ENCODE measurements at regions not wholly inside any gene's neighbourhood (a gene's known extent, or its start where the extent isn't known, plus 50 kb on each side); places are given as distances from the start of the nearest gene placed in this dataset.

DNA sequence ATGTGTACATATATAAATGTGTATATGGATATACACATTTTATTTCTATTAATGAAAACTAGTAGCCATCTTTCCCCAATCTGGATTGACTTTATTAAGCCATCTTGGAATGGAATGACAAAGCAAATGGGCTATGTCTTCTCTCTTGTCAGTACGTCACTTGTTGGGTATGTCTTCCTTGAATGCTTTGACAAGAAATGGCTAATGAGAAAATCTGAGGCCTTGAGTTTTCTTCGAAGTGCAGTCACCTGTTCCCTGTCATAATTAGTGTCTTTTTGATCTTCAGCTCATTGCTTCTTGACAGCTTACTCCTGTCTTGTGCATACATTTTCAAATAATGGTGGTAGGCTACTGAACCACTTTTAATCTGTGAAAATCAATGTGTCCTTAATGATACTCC lies 243.2 kb upstream of the RGMB start:
- TF ChIP-seq ZNF555 (tag by site-specific recombination; conservative IDR thresholded peaks at IDR 0.05) (no peak), ZNF560 (tag by site-specific recombination; IDR thresholded peaks at IDR 0.05; ENCODE audit: borderline replicate concordance) (no peak), ZNF433 (tag by site-specific recombination; IDR thresholded peaks at IDR 0.05; ENCODE audit: low read depth) (no peak), TCF7L2 (IDR thresholded peaks at IDR 0.05; ENCODE audit: borderline replicate concordance, low read depth, low read length) (no peak), ZNF830 (tag by site-specific recombination; IDR thresholded peaks at IDR 0.05; ENCODE audit: low read depth) (no peak), BCL11A (tag by site-specific recombination; IDR thresholded peaks at IDR 0.05; ENCODE audit: low read depth) (no peak), IKZF3 (tag by site-specific recombination; IDR thresholded peaks at IDR 0.05) (no peak), ZNF350 (tag by site-specific recombination; IDR thresholded peaks at IDR 0.05) (no peak), BCL11B (tag by site-specific recombination; IDR thresholded peaks at IDR 0.05; ENCODE audit: low read depth) (no peak), GFI1B (tag by site-specific recombination; IDR thresholded peaks at IDR 0.05) (no peak), ZNF366 (tag by site-specific recombination; conservative IDR thresholded peaks at IDR 0.05) (no peak)
- TF ChIP-seq, protein P1, sequence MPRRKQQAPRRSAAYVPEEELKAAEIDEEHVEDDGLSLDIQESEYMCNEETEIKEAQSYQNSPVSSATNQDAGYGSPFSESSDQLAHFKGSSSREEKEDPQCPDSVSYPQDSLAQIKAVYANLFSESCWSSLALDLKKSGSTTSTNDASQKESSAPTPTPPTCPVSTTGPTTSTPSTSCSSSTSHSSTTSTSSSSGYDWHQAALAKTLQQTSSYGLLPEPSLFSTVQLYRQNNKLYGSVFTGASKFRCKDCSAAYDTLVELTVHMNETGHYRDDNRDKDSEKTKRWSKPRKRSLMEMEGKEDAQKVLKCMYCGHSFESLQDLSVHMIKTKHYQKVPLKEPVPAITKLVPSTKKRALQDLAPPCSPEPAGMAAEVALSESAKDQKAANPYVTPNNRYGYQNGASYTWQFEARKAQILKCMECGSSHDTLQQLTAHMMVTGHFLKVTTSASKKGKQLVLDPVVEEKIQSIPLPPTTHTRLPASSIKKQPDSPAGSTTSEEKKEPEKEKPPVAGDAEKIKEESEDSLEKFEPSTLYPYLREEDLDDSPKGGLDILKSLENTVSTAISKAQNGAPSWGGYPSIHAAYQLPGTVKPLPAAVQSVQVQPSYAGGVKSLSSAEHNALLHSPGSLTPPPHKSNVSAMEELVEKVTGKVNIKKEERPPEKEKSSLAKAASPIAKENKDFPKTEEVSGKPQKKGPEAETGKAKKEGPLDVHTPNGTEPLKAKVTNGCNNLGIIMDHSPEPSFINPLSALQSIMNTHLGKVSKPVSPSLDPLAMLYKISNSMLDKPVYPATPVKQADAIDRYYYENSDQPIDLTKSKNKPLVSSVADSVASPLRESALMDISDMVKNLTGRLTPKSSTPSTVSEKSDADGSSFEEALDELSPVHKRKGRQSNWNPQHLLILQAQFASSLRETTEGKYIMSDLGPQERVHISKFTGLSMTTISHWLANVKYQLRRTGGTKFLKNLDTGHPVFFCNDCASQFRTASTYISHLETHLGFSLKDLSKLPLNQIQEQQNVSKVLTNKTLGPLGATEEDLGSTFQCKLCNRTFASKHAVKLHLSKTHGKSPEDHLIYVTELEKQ (tag by site-specific recombination; IDR thresholded peaks at IDR 0.05; ENCODE audit: borderline replicate concordance): no peak
- TF ChIP-seq, protein P2, sequence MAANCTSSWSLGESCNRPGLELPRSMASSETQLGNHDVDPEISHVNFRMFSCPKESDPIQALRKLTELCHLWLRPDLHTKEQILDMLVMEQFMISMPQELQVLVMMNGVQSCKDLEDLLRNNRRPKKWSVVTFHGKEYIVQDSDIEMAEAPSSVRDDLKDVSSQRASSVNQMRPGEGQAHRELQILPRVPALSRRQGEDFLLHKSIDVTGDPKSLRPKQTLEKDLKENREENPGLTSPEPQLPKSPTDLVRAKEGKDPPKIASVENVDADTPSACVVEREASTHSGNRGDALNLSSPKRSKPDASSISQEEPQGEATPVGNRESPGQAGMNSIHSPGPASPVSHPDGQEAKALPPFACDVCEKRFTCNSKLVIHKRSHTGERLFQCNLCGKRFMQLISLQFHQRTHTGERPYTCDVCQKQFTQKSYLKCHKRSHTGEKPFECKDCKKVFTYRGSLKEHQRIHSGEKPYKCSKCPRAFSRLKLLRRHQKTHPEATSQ (tag by site-specific recombination; IDR thresholded peaks at IDR 0.05): no peak
- TF ChIP-seq, protein P3, sequence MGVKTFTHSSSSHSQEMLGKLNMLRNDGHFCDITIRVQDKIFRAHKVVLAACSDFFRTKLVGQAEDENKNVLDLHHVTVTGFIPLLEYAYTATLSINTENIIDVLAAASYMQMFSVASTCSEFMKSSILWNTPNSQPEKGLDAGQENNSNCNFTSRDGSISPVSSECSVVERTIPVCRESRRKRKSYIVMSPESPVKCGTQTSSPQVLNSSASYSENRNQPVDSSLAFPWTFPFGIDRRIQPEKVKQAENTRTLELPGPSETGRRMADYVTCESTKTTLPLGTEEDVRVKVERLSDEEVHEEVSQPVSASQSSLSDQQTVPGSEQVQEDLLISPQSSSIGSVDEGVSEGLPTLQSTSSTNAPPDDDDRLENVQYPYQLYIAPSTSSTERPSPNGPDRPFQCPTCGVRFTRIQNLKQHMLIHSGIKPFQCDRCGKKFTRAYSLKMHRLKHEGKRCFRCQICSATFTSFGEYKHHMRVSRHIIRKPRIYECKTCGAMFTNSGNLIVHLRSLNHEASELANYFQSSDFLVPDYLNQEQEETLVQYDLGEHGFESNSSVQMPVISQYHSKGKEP (tag by site-specific recombination; IDR thresholded peaks at IDR 0.05): no peak
- TF ChIP-seq, protein P4, sequence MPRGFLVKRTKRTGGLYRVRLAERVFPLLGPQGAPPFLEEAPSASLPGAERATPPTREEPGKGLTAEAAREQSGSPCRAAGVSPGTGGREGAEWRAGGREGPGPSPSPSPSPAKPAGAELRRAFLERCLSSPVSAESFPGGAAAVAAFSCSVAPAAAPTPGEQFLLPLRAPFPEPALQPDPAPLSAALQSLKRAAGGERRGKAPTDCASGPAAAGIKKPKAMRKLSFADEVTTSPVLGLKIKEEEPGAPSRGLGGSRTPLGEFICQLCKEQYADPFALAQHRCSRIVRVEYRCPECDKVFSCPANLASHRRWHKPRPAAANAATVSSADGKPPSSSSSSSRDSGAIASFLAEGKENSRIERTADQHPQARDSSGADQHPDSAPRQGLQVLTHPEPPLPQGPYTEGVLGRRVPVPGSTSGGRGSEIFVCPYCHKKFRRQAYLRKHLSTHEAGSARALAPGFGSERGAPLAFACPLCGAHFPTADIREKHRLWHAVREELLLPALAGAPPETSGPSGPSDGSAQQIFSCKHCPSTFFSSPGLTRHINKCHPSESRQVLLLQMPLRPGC (tag by site-specific recombination; IDR thresholded peaks at IDR 0.05): no peak
- Histone ChIP-seq H3K27ac (ENCODE audit: extremely low read depth, low read depth, low read length) (no peak overlapping the region), H3K36me3 (ENCODE audit: control insufficient read depth in 2 of 2, insufficient read depth in 1 of 2, low read length in 2 of 2) (no peaks in the 10 kb centered on the region), H3K4me3 (ENCODE audit: low read depth, low read length) (no peak overlapping the region), H3K9me3 (ENCODE audit: control insufficient read depth, insufficient read depth, low read depth, low read length) (no peaks in the 10 kb centered on the region), H3K4me1 (ENCODE audit: control insufficient read depth, insufficient read depth, low read length) (no peaks in the 10 kb centered on the region)
- ChIA-PET POLR2A (no interaction called here), CTCF (no interaction called here)

DNA sequence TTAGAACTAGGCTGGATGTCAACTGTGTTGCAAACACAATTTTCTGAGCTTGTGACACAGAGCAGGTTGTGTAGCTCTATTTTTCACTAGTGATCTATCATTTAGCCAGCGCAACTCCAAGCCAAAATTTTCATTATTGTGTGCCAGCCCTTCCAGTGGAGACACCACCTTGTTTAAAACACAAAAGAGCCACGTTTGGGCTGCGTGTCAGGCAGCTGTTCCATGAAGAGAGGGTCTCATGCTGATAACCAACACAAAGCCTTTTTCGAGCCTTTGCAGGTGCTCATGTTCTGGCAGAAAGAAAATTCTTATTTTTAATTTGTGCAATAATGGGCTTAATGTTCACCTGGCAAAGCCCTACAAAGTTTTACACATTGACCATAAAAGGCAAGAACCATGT lies 237.6 kb upstream of the RGMB start:
- TF ChIP-seq ZNF677 (tag by site-specific recombination; IDR thresholded peaks at IDR 0.05) (no peak), ZNF555 (tag by site-specific recombination; conservative IDR thresholded peaks at IDR 0.05) (no peak), ZNF114 (tag by site-specific recombination; IDR thresholded peaks at IDR 0.05) (no peak)
- Histone ChIP-seq H3K4me3 (ENCODE audit: low read depth, low read length) (no peak overlapping the region), H3K36me3 (ENCODE audit: control insufficient read depth in 2 of 2, insufficient read depth in 1 of 2, low read length in 2 of 2) (no peaks in the 10 kb centered on the region), H3K27ac (ENCODE audit: extremely low read depth, low read depth, low read length) (no peak overlapping the region), H3K9me3 (ENCODE audit: control insufficient read depth, insufficient read depth, low read depth, low read length) (no peaks in the 10 kb centered on the region), H3K4me1 (ENCODE audit: control insufficient read depth, insufficient read depth, low read length) (no peaks in the 10 kb centered on the region)
- ChIA-PET POLR2A (no interaction called here), CTCF (no interaction called here)
